Dedifferentiated amniotic fluid mesenchymal stem cell (primary cell): ENCODE measurements at regions not wholly inside any gene's neighbourhood (a gene's known extent, or its start where the extent isn't known, plus 50 kb on each side); places are given as distances from the start of the nearest gene placed in this dataset.

ENCODE experiments used
- DNase-seq: peaks from one replicate; pipeline ENCODE4 v3.0.0-alpha.2; 2016; ENCODE audit errors: extremely low spot score

DNA sequence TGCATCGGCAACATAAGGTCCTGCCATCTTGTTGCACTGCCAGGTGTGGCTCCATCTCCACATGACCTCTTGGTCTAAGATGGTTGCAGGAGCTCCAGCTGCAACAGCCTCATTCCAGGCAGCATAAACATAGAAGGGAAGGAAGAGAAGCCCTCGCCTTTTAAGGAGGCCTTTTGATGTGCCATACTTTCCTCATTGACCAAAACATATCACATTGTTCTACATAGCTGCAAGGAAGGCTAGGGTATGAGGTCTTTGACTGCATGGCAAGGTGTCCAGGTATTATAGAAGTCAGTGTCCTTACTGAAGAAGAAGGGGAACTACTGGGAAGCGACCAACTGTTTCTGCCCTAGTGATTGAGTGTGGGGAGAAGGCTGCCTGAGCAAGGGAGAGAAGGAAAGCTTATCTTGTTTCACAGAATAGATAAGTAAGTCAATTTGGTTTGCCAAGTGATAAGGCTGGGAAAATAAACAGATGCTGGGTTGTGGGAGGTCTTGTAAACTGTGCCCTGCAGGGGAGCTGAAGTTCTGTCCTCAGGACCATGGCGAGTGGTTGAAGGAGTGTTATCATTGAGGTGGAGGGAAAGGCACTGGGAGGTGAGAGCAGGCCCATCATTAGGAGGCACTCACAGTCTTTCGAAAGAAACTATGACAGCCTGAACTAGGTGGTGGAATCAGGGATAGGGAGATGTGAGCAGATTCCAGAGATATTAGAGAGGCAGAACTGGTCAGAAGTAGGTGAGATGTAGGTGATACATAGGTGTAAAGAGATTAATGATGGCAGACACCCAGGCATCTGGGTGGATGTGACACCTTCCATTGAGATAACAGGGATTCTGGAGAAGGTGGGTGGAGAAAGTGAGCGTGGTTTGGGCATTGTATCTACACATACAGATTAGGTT, 93.8 kb upstream of the IGF1R start:
- no peak for DNase-seq

GRCh38 chr15:98555173-98555515, 93.2 kb upstream of the IGF1R start:
- no peak for DNase-seq

GRCh38 chr15:98556321-98556720, 92.0 kb upstream of the IGF1R start:
- no peak for DNase-seq

- no peak for DNase-seq
Measured at GRCh38 chr15:98560338-98560737, 88.0 kb upstream of the IGF1R start.

DNA sequence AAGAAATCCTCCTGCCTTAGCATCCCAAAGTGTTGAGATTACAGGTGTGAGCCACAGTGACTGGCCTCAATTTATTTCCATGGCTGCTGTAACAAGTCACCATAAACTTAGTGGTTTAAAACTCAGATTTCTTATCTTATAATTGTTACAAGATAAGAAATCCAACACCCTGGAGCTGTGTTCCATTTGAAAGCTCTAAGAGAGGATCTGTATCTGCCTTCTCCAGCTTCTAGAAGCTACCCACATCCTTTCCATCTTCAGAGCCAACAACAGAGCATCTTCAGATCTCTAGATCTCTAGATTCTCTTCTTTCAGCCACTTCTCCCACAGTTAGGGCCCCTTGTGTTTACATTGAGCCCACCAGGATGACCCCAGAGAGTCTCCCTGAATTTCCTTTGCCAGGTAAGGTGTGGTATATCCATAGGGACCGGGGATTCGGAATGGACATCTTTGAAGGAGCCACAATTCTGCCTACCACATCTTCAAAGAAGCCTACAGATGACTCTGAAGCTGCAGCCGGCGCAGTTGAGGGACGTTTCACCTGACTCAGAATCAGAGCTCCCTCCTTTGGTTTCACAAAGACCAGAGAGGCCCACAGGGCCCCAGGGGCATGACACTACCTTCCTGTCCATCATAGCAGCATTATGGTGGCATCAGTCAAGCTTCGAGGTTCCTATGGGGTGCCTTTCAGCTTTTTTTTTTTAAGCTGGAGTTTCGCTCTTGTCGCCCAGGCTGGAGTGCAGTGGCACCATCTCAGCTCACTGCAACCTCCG, 87.0 kb upstream of the IGF1R start:
- no peak for DNase-seq

GRCh38 chr15:98562331-98562937, 85.9 kb upstream of the IGF1R start:
- DNase-seq: no peak

DNA sequence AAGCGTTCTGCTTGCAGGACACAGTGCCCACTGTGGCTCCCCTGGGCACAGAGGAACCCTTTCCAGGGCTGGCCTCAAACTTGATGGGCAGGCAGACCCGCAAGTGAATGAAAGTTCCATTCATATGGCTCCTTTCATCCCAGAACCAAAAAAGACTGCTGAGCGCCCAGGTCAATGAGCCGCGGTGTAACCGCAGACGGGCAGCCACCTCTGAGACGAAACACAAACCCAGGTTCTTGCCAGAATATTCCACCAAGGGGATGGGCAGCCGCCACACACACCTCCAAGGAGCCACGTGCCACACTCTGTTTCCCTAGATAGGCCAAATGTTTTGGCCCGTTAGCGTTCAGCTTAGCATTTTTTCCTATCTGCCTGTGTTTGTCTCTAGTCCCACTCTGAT, 82.8 kb upstream of the IGF1R start:
- DNase-seq: no peak

DNA sequence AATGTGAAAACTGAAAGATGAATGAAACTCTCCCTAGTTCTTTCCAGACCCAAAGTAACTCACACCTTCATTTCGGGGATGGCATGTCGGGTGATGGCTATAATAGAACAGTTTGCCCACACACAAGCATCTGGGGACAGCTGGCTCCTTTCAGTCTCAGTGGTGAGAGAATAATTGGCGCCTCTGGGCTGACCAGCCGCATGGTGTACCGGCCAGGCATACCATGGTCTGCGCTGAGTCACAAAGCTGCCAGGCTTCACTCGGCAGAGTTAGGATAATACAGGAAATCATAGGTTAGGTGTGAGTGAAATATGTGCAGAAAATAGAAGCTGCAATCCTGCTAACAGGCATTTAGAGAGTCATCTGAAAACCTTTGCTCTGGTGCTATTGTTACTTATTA, 80.4 kb upstream of the IGF1R start:
- DNase-seq: no peak

DNA sequence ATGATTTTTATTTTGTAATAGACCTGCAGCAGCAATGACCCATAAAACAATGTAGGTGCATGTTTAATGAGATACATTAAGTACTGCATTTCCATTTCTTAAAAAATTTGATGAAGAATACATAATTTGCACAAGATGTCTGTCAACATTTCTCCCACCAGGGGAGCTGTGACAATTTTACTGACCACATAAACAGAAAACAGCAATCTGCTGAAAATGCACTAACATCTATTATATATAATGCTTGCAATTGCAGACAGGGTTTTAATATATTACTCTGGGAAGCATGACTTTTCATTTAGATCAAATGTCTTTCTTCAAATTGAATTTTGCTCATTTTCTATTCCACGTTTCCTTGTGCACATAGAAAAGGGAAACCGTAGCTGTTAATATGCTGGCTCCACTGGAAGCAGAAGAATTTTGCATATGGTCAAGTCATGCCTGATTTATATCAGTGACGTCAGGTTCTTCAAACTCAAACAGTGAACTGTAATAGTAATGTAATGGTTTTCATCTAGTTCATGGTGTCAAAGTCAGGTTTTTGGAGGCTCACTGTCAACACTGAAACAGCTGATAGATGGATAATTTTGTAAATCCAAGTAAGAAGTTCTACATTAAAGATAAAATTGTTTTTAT, 79.8 kb upstream of the IGF1R start:
- no peak for DNase-seq

GRCh38 chr15:98570119-98570518, 78.2 kb upstream of the IGF1R start:
- no peak for DNase-seq

GRCh38 chr15:98580572-98580971, 67.8 kb upstream of the IGF1R start:
- DNase-seq: no peak

DNA sequence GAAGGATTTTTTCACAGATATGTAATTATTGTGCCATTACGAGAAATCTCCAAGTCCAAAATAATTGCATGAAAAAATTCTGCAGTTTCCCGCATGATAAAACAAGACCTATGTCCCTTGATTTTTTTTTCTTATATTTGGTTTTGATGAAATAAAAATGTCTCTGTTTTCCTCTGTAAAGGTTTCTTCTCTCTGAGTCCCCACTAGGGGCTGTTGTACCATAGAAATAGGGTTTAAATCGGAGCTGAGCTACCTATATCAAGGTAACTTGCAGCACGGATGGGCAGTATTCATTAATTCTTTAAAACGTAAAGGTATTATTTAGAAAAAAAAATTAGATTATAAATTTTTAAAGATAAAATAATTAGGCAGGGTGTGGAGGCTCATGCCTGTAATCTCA, 66.6 kb upstream of the IGF1R start:
- DNase-seq: no peak

DNA sequence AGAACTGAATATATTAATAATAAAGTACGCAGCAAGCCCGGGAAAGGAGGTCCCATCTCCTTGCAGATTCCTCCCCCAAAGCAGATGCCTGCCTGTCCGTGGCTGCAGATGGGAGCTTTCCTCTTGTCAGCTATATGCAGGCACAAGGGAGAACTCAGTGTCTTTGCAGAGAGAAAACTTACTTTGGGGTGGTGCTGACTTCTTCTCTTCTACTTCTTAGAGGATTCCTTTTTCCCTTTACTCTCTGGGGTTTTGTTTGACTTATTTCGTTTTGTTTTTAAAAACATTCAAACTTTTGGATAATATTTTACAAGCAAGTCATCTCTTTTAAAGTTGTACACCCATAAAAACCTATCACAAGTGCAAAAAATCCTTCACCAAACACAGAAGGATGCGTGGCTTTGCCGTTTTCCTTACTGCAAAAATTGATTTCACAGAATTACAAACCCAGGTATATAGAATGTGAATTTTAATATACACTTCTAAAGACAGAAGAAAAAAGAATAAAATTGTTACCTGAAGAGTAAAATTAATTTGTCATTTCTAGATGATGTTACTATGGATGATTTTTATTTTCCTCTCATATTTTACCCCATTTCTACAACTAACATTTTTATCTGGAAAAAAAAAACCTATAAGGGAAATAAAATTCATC, 65.3 kb upstream of the IGF1R start:
- DNase-seq: no peak

GRCh38 chr15:98583771-98584430, 64.4 kb upstream of the IGF1R start:
- DNase-seq: no peak

GRCh38 chr15:98586066-98586465, 62.3 kb upstream of the IGF1R start:
- no peak for DNase-seq

- DNase-seq: no peak
Measured at GRCh38 chr15:98592136-98592535, 56.2 kb upstream of the IGF1R start.

DNA sequence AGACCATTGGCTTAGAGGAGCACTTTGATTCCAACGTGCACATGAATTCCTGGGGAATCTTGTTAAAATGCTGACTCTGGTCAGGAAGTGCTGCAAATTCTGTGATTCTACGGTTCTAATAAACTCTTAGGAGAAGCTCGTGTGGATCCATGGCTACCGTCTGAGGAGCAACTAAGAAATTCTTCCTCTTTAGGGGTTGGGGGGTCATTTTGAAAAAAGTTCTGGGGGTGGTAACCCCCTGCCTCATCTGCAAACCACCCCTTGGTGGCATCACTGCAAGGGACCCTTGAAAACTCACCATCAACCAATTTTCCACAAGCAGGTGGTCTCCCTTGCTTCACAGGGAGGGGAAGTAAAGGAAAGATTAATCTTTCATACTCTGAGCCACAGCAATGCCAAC, 52.2 kb upstream of the IGF1R start:
- no peak for DNase-seq

- DNase-seq: no peak
Measured at GRCh38 chr15:98596885-98597392, 51.4 kb upstream of the IGF1R start.

GRCh38 chr15:98597666-98598065, 50.7 kb upstream of the IGF1R start:
- no peak for DNase-seq
